ENCODE measurements at regions not wholly inside any gene's neighbourhood (a gene's known extent, or its start where the extent isn't known, plus 50 kb on each side); places are given as distances from the start of the nearest gene placed in this dataset.
"Not testable (repeated sequence)": the region's sequence is repeated elsewhere in the genome, so short reads cannot be mapped to it uniquely, and the experiment has no call there.

GRCh38 chr14:104230946-104231345 lies 92.6 kb downstream of the KIF26A start:
- no peak for DNase-seq

GRCh38 chr14:104232070-104232484 lies 93.7 kb downstream of the KIF26A start:
- DNase-seq: no peak

GRCh38 chr14:104234007-104234786 lies 95.8 kb downstream of the KIF26A start:
- DNase-seq: not testable (repeated sequence)

- DNase-seq: no peak
Observed at GRCh38 chr14:104235686-104236085, 97.3 kb downstream of the KIF26A start.

DNA sequence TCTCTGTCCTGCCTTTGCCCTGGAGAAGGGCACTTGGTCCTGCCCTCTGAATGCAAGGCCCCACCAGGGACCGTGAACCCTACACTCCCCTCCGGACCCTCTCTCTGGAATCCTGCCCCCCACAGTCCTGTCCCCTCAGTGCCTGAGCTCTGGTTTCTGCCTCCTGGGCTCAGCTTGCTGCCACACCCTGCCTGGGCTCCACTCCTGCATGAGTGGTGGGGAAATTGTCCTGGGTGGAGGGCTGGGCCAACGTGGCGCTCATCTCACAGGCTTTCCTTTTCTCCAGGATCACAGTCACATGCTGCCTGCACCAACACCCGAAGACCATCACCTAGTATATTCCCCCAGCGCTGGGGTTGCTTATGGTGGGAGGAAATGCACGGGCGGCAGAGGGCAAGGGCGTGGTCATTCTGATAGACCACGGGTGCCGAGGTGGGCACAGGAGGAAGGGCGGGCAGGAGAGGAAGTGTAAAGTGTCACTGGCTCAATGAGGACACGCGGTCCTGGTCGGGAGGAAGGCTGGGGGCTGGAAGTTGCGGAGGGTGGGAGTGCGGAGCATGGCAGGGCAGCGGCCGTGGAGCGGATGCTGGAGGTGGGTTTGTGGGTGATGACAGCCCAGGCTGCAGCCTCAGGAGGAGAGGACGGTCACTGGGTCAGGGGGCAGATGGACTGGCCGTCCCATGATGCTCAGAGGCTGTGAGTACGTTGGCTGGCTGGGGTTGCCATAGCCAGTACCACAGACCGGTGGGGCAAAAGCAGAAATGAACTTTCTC lies 99.5 kb downstream of the KIF26A start:
- DNase-seq: no peak

DNA sequence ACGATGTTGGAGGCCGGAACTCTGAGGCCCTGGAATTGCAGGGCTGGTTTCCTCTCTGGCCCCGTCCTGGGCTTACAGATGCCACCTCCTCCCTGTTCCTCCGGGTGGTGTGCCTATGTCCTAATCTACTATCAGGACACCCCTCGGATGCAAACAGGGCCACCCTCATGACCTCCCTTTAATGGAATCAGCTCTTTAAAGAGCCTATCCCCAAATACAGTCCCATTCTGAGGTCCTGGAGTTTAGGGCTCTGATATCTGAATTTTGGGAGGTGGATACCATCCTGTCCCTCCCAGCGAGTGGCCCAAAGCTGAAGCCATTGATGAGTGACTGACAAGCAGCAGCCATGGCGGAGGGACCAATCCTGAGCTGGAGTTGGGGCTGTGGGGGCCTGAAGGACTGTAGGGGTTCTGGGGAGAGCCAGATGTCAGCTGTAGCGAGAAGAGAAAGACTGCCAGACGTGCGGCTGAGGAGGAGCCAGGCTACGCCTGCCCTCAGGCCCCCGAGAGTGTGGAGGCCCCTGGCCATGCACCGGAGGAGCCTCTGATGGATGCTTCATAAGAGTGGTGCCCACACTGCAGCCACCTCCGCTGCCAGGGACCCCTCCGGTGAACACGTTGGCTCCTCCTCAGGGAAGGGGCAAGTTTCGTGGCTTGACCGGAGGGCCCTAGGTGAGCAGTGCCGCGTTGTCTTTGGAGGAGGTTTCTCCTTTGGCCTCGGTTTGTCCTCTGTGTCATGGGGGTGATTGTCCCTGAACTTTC lies 100.2 kb downstream of the KIF26A start:
- no peak for DNase-seq

- no peak for DNase-seq
Observed at GRCh38 chr14:104239185-104239775, 100.9 kb downstream of the KIF26A start.

DNA sequence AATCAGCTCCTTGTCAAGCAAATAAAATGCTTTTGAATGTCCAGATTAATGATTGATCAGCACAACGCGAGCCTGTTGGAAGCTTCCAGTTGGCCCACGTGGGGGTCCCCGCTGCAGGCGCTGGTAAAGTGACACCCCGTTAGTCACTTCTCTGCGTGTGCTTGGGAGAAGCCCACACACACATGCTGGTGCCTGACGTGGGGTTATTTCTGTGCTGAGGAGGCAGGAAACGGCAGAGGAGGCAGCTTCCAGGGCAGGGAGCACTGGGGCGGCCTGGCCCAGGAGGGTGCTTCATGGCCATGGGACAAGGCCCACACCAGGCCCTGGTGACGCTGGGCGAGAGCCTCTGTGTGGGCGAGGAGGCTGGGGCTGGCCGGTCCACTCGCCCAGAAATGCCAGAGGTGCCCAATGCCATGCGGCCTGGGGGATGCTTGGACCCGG lies 101.5 kb downstream of the KIF26A start:
- no peak for DNase-seq

DNA sequence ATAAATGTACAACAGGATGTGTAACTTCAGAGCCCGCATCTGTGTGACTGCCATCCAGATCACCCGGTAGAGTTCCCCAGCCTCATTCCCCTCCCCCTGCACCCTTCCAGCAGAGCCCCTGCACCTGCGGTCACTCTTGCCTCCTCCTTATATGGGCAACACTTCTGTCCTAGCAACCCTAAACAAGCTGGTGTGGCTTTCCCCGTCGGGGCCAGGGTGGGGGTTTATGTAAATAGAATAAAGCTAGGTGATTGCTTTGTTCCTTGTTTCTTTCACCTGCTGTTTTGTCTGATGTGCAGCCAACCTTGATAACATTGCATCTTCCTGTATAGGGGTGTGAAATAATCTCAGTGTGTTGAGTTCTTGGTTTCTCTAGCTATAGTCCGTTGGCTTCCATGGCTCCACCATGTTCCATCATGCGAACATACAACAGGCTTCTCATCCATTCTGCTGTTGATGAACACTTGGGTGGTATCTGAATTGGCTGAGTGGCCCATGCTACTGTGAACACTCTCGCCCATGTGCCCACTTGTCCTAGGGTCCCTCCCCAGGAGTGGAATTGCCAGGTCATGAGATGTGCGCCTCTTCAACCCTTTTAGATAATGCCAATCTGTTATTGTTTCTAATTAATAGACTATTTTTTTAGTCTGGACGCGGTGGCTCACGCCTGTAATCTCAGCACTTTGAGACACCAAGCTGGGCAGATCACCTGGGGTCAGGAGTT lies 102.2 kb downstream of the KIF26A start:
- no peak for DNase-seq

DNA sequence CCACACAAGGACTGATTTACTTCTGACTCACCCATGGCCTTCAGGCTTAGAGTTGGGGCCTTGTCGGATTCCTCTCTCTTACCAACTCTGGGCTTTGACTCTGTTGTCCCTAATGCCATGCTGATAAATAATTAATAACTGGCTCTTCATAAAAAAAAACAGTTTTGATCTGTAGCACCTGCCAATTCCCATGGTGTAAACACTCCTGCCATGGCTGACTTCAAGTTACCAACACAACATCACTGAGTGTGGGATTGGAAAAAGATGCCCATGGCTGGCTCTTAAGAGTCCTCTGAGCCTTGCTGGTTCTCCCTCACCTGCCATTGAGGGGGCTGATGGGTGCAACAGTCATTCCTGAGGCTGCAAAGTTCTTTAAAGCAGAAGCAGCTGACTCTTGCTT lies 104.8 kb downstream of the KIF26A start:
- no peak for DNase-seq

DNA sequence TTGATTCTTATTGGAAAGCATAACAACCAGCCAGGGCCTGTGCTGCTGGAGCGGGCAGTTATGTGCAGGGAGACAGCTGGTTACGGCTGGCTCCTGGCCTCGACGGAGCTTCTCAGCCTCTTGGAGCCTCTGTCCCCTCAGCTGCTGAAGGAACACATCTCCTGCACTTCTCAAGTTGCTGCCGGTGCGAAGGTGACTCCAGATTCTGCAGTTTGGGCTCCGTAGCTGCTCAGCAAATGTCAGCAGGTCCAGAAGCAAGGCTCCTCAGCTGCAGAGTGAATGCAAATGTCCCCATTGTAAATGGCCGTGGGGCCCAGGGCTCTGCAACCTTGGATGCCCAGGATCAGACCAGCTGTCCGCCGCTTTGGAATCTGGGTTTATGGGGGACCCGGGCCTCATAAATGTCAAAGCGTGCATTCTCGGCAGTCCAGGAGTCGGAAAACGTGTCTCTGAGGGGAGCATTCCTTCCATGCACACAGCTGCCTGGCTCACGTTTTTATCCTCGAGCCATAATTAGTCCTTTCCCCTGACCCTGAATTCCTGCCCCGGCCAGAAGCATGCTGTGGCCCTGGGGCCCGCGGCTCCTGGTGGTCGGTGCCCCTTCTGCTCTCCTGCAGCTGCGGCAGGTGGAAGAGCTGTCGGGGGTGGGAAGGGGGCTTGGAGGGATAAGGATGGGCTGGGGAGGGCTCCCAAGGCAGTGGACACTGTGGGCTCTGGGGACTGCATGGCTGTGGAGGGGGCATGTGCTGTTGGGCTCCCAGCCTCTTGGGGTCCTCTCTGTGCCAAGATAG lies 106.0 kb downstream of the KIF26A start:
- no peak for DNase-seq

- no peak for DNase-seq
Observed at GRCh38 chr14:104245075-104245474, 106.7 kb downstream of the KIF26A start.

DNA sequence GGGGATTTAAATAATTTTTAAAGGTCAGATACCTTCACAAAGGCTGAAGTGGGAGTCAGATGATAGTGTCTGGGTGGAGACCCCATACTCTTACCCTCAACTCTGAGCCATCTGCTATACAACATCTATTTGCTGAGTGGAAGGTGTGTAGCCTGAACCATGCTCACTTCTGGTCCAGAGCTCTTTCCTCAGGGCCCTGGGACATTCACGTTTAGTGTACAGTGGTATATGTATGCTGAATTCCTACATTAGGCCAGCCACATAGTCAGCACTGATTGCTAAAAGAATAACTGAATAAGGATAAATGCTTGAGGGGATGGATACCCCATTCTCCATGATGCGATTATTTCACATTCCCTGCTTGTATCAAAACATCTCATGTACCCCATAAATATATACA lies 107.3 kb downstream of the KIF26A start:
- DNase-seq: no peak

DNA sequence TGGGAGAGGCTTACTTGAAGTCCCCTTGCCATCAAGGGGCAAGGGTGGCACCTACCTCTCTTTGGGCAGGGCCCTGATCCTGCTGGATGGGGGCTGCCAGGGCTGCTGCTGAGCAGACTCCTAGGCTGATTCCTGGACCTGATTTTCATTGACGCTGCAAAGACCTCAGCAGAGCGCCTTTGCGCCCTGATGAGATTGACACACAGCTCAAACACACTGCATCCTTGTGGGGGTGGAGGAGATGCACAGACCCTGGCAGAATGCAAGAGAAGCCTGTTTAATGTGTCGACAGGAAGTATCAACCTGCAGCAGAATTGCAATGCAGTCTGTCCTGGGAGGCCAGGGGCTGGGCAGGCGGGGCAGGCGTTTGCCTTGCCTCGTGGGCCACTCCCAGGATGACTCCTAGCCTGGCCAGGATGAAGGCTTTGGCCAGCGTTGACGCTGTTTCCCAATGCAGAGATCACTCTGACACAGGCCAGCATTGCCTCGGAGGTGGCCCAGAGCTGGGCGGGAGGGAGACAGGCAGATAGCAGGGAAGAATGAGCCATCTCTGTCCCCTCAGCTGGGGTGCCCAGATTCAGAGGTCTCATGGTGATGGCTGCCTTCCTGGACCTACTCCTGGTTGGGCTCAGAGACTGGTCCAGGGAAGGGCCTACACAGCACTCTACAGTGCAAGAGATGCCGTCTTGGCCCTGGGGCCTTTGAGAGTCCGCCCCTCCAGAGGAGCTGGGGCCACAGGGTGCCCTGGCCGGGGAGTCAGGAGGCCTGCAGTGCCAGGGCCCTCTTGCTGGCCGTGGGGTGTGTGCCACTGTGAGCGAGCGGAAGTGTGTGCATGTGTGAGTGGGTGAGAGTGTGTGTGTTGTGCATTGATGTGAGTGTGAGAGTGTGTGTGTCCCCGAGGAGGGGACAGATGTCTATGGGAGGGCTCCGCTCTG lies 108.3 kb downstream of the KIF26A start:
- no peak for DNase-seq

DNA sequence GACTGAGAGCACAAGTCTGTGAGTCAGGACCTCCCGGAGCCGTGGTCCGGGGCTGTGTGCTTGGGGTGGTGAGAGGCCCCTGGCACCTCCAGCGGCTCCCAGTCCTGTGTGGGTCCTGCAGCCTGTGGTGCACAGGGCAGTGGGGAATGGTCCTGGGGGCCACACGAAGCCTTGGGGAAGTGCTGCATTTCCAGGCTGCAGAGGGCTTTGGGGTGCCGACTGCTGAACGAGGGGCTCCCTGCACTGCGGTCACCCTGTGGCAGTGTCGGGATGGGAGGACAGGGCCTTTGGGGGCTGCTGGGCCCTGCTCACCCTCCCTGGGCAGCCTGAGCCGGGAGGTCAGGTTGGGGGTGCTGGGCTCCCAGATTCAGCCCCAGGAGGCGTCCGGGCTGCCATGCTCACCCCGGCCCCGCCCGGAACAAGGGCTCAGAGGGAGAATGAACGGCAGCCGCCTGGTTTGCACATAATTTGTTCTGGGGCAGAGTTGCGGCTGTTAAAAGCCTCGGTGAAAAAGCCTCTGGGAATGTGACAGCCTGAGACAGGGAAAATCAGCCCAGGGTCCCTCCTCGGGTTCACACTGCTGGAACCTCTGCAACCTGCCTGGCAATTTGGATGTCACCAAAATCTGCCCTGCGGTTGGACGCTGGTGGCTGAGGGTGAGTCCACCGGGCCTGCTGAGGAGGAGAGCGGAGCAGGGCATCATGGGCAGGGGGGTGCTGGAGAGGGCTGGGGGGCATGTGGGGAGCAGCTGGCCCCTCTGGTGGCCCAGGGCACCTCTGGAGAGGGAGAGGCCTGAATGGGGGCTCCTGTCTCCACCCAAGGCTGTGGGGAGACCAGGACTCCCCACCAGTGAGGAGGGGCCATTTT lies 109.2 kb downstream of the KIF26A start:
- DNase-seq: no peak

- no peak for DNase-seq
Observed at GRCh38 chr14:104248203-104249055, 110.0 kb downstream of the KIF26A start.

DNA sequence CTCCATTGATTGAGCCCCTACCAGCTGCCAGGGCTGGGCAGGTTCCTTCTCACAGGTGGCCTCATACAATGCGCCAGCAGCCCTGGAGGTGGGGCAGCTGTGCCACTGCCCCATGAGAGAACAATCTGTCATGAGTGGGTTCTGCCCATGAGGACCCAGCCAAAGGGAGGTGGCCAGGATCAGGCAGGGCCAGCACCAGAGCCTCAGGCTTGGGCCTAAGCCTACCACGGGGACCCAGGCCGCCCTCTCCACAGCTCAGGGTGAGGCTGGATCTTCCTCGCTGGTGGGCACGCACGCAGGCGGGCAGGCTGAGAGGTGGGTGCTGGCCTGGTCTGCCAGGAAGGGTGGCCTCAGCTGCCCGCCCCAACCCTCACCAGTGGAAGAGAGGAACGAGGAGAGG lies 110.7 kb downstream of the KIF26A start:
- DNase-seq: no peak

All from renal pelvis (tissue), 1 donor.